ENCODE measurements at regions not wholly inside any gene's neighbourhood (a gene's known extent, or its start where the extent isn't known, plus 50 kb on each side); places are given as distances from the start of the nearest gene placed in this dataset.

DNA sequence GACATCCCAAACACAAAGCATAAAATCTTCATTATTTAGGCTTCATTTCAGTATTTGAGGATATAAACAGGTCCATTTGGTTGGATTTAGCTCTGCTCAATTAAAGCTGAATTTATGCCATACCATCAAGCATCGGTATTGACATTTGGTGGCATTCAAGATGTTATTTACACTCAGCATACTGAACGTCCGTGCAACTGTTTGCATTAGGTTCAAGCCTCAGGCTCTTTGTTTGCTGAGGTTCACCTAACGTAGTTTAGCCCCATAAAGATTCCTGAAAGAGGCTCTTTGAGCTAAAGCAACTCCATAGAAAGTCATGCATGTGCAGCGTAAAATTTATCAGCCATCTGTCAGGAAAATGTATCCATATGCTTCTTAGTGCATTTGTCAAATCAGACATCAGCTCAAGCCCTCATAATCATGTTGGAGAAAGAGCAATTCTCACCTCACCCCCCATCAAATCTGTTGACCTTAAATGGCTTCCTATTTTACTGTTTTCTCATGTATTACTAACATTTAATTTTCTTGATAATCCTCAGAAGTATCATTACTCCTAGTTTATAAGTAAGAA lies 366.9 kb downstream of the EPHA4 start:
- H3K4me1 ChIP-seq: peaks cover 0 to 21% (median 17%) of the 10 kb centered on the region in 10 experiments; a peak in 16 of 20 replicates
- H3K27me3 ChIP-seq: no peaks in the 10 kb centered on the region
- H3K9ac ChIP-seq: no peak overlapping the region
- no peaks in the 10 kb centered on the region for H3K36me3 ChIP-seq
- no peaks in the 10 kb centered on the region for H3K9me3 ChIP-seq (replicated peaks in 1 of 11)
- no peak for TF ChIP-seq Cebpa-rat (IDR thresholded peaks at IDR 0.05)
- no peak overlapping the region for H3K4me2 ChIP-seq
- H3K27ac ChIP-seq: no peak overlapping the region
- no peak overlapping the region for H3K4me3 ChIP-seq
- H4K20me1 ChIP-seq: no peaks in the 10 kb centered on the region

- no peak for TF ChIP-seq Cebpa-rat (IDR thresholded peaks at IDR 0.05)
- Histone ChIP-seq H3K4me3 (no peak overlapping the region), H3K27ac (no peak overlapping the region), H3K4me2 (no peak overlapping the region), H3K36me3 (no peaks in the 10 kb centered on the region), H3K9ac (no peak overlapping the region), H4K20me1 (no peaks in the 10 kb centered on the region), H3K27me3 (no peaks in the 10 kb centered on the region), H3K9me3 (replicated peaks in 1 of 11) (no peaks in the 10 kb centered on the region), H3K4me1 (peaks cover 0 to 13% (median 8%) of the 10 kb centered on the region in 10 experiments; a peak in 12 of 20 replicates)
Observed at GRCh38 chr2:221210686-221211085, 361.4 kb downstream of the EPHA4 start.

GRCh38 chr2:221211653-221212052 lies 360.5 kb downstream of the EPHA4 start:
- no peaks in the 10 kb centered on the region for H3K27me3 ChIP-seq
- no peaks in the 10 kb centered on the region for H3K36me3 ChIP-seq
- no peak overlapping the region for H3K27ac ChIP-seq
- H3K9ac ChIP-seq: no peak overlapping the region
- H3K4me1 ChIP-seq: peaks cover 0 to 16% (median 9%) of the 10 kb centered on the region in 10 experiments; a peak in 12 of 20 replicates
- no peak for TF ChIP-seq Cebpa-rat (IDR thresholded peaks at IDR 0.05)
- no peaks in the 10 kb centered on the region for H3K9me3 ChIP-seq (replicated peaks in 1 of 11)
- H3K4me3 ChIP-seq: no peak overlapping the region
- no peaks in the 10 kb centered on the region for H4K20me1 ChIP-seq
- H3K4me2 ChIP-seq: no peak overlapping the region

- H3K9ac ChIP-seq: no peak overlapping the region
- no peak for TF ChIP-seq Cebpa-rat (IDR thresholded peaks at IDR 0.05)
- H3K4me2 ChIP-seq: no peak overlapping the region
- no peaks in the 10 kb centered on the region for H3K9me3 ChIP-seq (replicated peaks in 1 of 11)
- H3K27me3 ChIP-seq: no peaks in the 10 kb centered on the region
- no peak overlapping the region for H3K27ac ChIP-seq
- peaks cover 0 to 17% (median 9%) of the 10 kb centered on the region in 10 experiments; a peak in 12 of 20 replicates for H3K4me1 ChIP-seq
- no peaks in the 10 kb centered on the region for H4K20me1 ChIP-seq
- H3K4me3 ChIP-seq: no peak overlapping the region
- no peaks in the 10 kb centered on the region for H3K36me3 ChIP-seq
Observed at GRCh38 chr2:221212105-221212504, 360.0 kb downstream of the EPHA4 start.

DNA sequence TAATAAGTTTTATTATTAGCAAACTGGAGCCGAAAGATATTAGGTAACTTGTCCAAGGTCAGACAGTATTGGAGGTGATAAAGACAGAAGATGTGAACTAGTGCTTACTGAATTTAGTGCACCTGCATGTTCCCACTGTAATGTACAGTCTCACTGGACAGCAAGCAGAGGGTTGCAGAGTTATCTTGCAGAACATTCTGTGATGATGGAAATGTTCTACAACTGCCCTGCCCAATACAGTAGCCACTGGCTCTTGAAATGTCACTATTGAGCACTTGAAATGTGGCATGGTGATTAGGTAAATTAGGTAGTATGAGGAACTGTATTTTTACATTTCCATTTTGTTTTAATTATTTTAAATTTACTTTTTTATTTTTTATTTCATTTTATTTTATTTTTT lies 356.6 kb downstream of the EPHA4 start:
- TF ChIP-seq Cebpa-rat (IDR thresholded peaks at IDR 0.05): no peak
- Histone ChIP-seq H3K4me3 (no peak overlapping the region), H3K36me3 (no peaks in the 10 kb centered on the region), H3K4me1 (peaks cover 0 to 17% (median 9%) of the 10 kb centered on the region in 10 experiments; a peak in 12 of 20 replicates), H3K27me3 (no peaks in the 10 kb centered on the region), H4K20me1 (no peaks in the 10 kb centered on the region), H3K4me2 (no peak overlapping the region), H3K9me3 (replicated peaks in 1 of 11) (no peaks in the 10 kb centered on the region), H3K27ac (no peak overlapping the region), H3K9ac (no peak overlapping the region)

GRCh38 chr2:221216636-221217035 lies 355.5 kb downstream of the EPHA4 start:
- no peaks in the 10 kb centered on the region for H4K20me1 ChIP-seq
- H3K9ac ChIP-seq: no peak overlapping the region
- TF ChIP-seq Cebpa-rat (IDR thresholded peaks at IDR 0.05): no peak
- H3K4me3 ChIP-seq: no peak overlapping the region
- H3K4me1 ChIP-seq: peaks cover 0 to 17% (median 9%) of the 10 kb centered on the region in 10 experiments; a peak in 12 of 20 replicates
- H3K9me3 ChIP-seq (replicated peaks in 1 of 11): no peaks in the 10 kb centered on the region
- H3K27ac ChIP-seq: no peak overlapping the region
- H3K27me3 ChIP-seq: no peaks in the 10 kb centered on the region
- no peaks in the 10 kb centered on the region for H3K36me3 ChIP-seq
- H3K4me2 ChIP-seq: no peak overlapping the region; a peak in 1 of 22 replicates

GRCh38 chr2:221225752-221226151 lies 346.4 kb downstream of the EPHA4 start:
- TF ChIP-seq Cebpa-rat (IDR thresholded peaks at IDR 0.05): no peak
- no peaks in the 10 kb centered on the region for H3K9me3 ChIP-seq (replicated peaks in 1 of 11)
- H3K4me1 ChIP-seq: no peaks in the 10 kb centered on the region
- H3K4me3 ChIP-seq: no peak overlapping the region
- H3K4me2 ChIP-seq: no peak overlapping the region
- H3K27ac ChIP-seq: no peak overlapping the region
- no peak overlapping the region for H3K9ac ChIP-seq
- H3K27me3 ChIP-seq: no peaks in the 10 kb centered on the region
- H3K36me3 ChIP-seq: no peaks in the 10 kb centered on the region
- H4K20me1 ChIP-seq: no peaks in the 10 kb centered on the region

- Histone ChIP-seq H3K27me3 (no peaks in the 10 kb centered on the region), H3K4me2 (no peak overlapping the region), H3K4me1 (no peaks in the 10 kb centered on the region), H3K9me3 (replicated peaks in 1 of 11) (no peaks in the 10 kb centered on the region), H3K36me3 (no peaks in the 10 kb centered on the region), H3K27ac (no peak overlapping the region), H3K4me3 (no peak overlapping the region), H4K20me1 (no peaks in the 10 kb centered on the region), H3K9ac (no peak overlapping the region)
- TF ChIP-seq Cebpa-rat (IDR thresholded peaks at IDR 0.05): no peak
Observed at GRCh38 chr2:221228214-221228769, 343.8 kb downstream of the EPHA4 start.

GRCh38 chr2:221229099-221229498 lies 343.0 kb downstream of the EPHA4 start:
- Histone ChIP-seq H3K4me3 (no peak overlapping the region), H3K36me3 (no peaks in the 10 kb centered on the region), H4K20me1 (no peaks in the 10 kb centered on the region), H3K4me2 (no peak overlapping the region), H3K27me3 (no peaks in the 10 kb centered on the region), H3K4me1 (no peaks in the 10 kb centered on the region), H3K9ac (no peak overlapping the region), H3K9me3 (replicated peaks in 1 of 11) (no peaks in the 10 kb centered on the region), H3K27ac (no peak overlapping the region)
- TF ChIP-seq Cebpa-rat (IDR thresholded peaks at IDR 0.05): no peak

DNA sequence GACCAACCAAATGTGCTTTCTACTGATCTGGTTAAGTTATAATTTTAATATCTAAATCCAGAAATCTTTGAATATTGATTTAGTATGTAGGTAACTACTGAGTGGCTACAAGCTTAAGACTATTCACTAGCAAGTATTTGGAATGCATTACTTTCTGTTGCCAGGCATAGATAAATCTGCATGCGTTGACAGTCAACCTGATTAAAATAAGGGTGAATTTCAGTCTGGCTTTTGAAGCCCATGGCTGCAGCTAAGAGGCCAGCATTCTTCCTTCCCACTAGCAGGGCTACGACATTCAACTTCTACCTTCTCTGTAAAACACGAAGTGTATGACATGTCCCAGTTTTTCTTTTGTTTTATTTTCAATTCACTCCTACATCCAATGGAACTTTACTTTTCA lies 340.6 kb downstream of the EPHA4 start:
- Histone ChIP-seq H3K9ac (no peak overlapping the region), H3K36me3 (no peaks in the 10 kb centered on the region), H3K27me3 (no peaks in the 10 kb centered on the region), H3K27ac (no peak overlapping the region), H4K20me1 (no peaks in the 10 kb centered on the region), H3K4me2 (no peak overlapping the region), H3K4me1 (peaks cover 0 to 8% (median 3%) of the 10 kb centered on the region in 10 experiments; a peak in 7 of 20 replicates), H3K9me3 (replicated peaks in 1 of 11) (no peaks in the 10 kb centered on the region), H3K4me3 (no peak overlapping the region)
- no peak for TF ChIP-seq Cebpa-rat (IDR thresholded peaks at IDR 0.05)
